IPS-15b (cell line): ENCODE measurements at regions not wholly inside any gene's neighbourhood (a gene's known extent, or its start where the extent isn't known, plus 50 kb on each side); places are given as distances from the start of the nearest gene placed in this dataset.

Experiments used
- H3K27me3 ChIP-seq: one replicate; pipeline ENCODE4 v1.6.1; 2013; ENCODE audit warnings: low read length; ENCODE audit not compliant: control insufficient read depth, insufficient read depth
- H3K36me3 ChIP-seq: one replicate; pipeline ENCODE4 v1.6.1; 2013; ENCODE audit warnings: low read length; ENCODE audit not compliant: control insufficient read depth, insufficient read depth
- H3K4me1 ChIP-seq: one replicate; pipeline ENCODE4 v1.6.1; 2013; ENCODE audit warnings: mild to moderate bottlenecking, low read length; ENCODE audit not compliant: control insufficient read depth, insufficient read depth
- H3K4me3 ChIP-seq: one replicate; pipeline ENCODE4 v1.5.1; 2013; ENCODE audit warnings: low read depth, low read length
- H3K9ac ChIP-seq: one replicate; pipeline ENCODE4 v1.6.1; 2013; ENCODE audit warnings: low read depth, mild to moderate bottlenecking, low read length
- H3K9me3 ChIP-seq: one replicate; pipeline ENCODE4 v1.6.1; 2013; ENCODE audit warnings: mild to moderate bottlenecking, low read length; ENCODE audit not compliant: control insufficient read depth, insufficient read depth

GRCh38 chr18:46378126-46378863 is 274.1 kb downstream of the HAUS1 start:
- Histone ChIP-seq H3K4me3 (no peak overlapping the region), H3K27me3 (no peaks in the 10 kb centered on the region), H3K9me3 (no peaks in the 10 kb centered on the region), H3K36me3 (no peaks in the 10 kb centered on the region), H3K9ac (no peak overlapping the region), H3K4me1 (no peaks in the 10 kb centered on the region)

- no peak overlapping the region for H3K9ac ChIP-seq
- H3K4me1 ChIP-seq: no peaks in the 10 kb centered on the region
- H3K27me3 ChIP-seq: no peaks in the 10 kb centered on the region
- H3K4me3 ChIP-seq: no peak overlapping the region
- H3K36me3 ChIP-seq: no peaks in the 10 kb centered on the region
- H3K9me3 ChIP-seq: no peaks in the 10 kb centered on the region
These were observed 274.7 kb downstream of the HAUS1 start for GRCh38 chr18:46378864-46379207.

- Histone ChIP-seq H3K9ac (no peak overlapping the region), H3K9me3 (no peaks in the 10 kb centered on the region), H3K36me3 (no peaks in the 10 kb centered on the region), H3K4me1 (no peaks in the 10 kb centered on the region), H3K27me3 (no peaks in the 10 kb centered on the region), H3K4me3 (no peak overlapping the region)
These were observed 275.3 kb downstream of the HAUS1 start for GRCh38 chr18:46379323-46379950.

- Histone ChIP-seq H3K4me1 (no peaks in the 10 kb centered on the region), H3K9ac (no peak overlapping the region), H3K9me3 (no peaks in the 10 kb centered on the region), H3K36me3 (no peaks in the 10 kb centered on the region), H3K4me3 (no peak overlapping the region), H3K27me3 (no peaks in the 10 kb centered on the region)
These were observed 271.9 kb downstream of the LOXHD1 start for GRCh38 chr18:46385124-46385523.

- H3K9ac ChIP-seq: no peak overlapping the region
- H3K9me3 ChIP-seq: no peaks in the 10 kb centered on the region
- H3K4me3 ChIP-seq: no peak overlapping the region
- H3K27me3 ChIP-seq: no peaks in the 10 kb centered on the region
- H3K4me1 ChIP-seq: no peaks in the 10 kb centered on the region
- no peaks in the 10 kb centered on the region for H3K36me3 ChIP-seq
These were observed 270.2 kb downstream of the LOXHD1 start for GRCh38 chr18:46386788-46387187.

- Histone ChIP-seq H3K4me3 (no peak overlapping the region), H3K9ac (no peak overlapping the region), H3K36me3 (no peaks in the 10 kb centered on the region), H3K27me3 (no peaks in the 10 kb centered on the region), H3K4me1 (no peaks in the 10 kb centered on the region), H3K9me3 (no peaks in the 10 kb centered on the region)
These were observed 269.4 kb downstream of the LOXHD1 start for GRCh38 chr18:46387441-46388131.

GRCh38 chr18:46388286-46388685 is 268.7 kb downstream of the LOXHD1 start:
- Histone ChIP-seq H3K4me3 (no peak overlapping the region), H3K4me1 (no peaks in the 10 kb centered on the region), H3K9ac (no peak overlapping the region), H3K27me3 (no peaks in the 10 kb centered on the region), H3K9me3 (no peaks in the 10 kb centered on the region), H3K36me3 (no peaks in the 10 kb centered on the region)

GRCh38 chr18:46392576-46392975 is 264.4 kb downstream of the LOXHD1 start:
- Histone ChIP-seq H3K4me1 (no peaks in the 10 kb centered on the region), H3K9me3 (no peaks in the 10 kb centered on the region), H3K27me3 (no peaks in the 10 kb centered on the region), H3K36me3 (no peaks in the 10 kb centered on the region), H3K4me3 (no peak overlapping the region), H3K9ac (no peak overlapping the region)

- H3K9me3 ChIP-seq: no peaks in the 10 kb centered on the region
- H3K4me3 ChIP-seq: no peak overlapping the region
- H3K36me3 ChIP-seq: no peaks in the 10 kb centered on the region
- H3K9ac ChIP-seq: no peak overlapping the region
- H3K4me1 ChIP-seq: no peaks in the 10 kb centered on the region
- H3K27me3 ChIP-seq: no peaks in the 10 kb centered on the region
These were observed 263.8 kb downstream of the LOXHD1 start for GRCh38 chr18:46393230-46393629.

GRCh38 chr18:46393961-46394360 is 263.1 kb downstream of the LOXHD1 start:
- no peak overlapping the region for H3K4me3 ChIP-seq
- no peaks in the 10 kb centered on the region for H3K9me3 ChIP-seq
- no peaks in the 10 kb centered on the region for H3K4me1 ChIP-seq
- H3K9ac ChIP-seq: no peak overlapping the region
- H3K36me3 ChIP-seq: no peaks in the 10 kb centered on the region
- H3K27me3 ChIP-seq: no peaks in the 10 kb centered on the region

GRCh38 chr18:46395795-46396194 is 261.2 kb downstream of the LOXHD1 start:
- Histone ChIP-seq H3K36me3 (no peaks in the 10 kb centered on the region), H3K4me3 (no peak overlapping the region), H3K4me1 (no peaks in the 10 kb centered on the region), H3K27me3 (no peaks in the 10 kb centered on the region), H3K9me3 (no peaks in the 10 kb centered on the region), H3K9ac (no peak overlapping the region)

- Histone ChIP-seq H3K9me3 (no peaks in the 10 kb centered on the region), H3K36me3 (no peaks in the 10 kb centered on the region), H3K4me1 (no peaks in the 10 kb centered on the region), H3K9ac (no peak overlapping the region), H3K4me3 (no peak overlapping the region), H3K27me3 (no peaks in the 10 kb centered on the region)
These were observed 259.8 kb downstream of the LOXHD1 start for GRCh38 chr18:46397174-46397573.
